ENCODE measurements at regions not wholly inside any gene's neighbourhood (a gene's known extent, or its start where the extent isn't known, plus 50 kb on each side); places are given as distances from the start of the nearest gene placed in this dataset.

DNA sequence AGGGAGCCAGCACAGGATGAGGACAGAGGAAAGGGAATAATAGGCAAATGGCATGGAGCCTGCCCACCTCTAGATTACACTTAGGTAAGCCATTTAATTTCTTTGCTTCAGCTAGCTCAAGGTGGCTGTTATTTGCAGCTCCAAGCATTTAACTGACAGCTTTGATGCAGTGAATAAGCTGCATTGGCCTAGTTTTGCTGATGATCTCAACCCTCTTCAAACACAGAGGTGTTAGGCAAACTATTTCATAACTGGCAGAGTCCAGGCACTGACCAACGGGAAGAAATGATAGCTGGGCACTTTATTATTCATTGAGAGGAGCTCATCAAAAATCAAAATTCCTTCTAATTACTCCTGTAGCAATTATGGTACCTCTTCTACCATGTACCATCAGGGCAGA lies 317.4 kb downstream of the BMPER start:
- TF ChIP-seq, protein P1, sequence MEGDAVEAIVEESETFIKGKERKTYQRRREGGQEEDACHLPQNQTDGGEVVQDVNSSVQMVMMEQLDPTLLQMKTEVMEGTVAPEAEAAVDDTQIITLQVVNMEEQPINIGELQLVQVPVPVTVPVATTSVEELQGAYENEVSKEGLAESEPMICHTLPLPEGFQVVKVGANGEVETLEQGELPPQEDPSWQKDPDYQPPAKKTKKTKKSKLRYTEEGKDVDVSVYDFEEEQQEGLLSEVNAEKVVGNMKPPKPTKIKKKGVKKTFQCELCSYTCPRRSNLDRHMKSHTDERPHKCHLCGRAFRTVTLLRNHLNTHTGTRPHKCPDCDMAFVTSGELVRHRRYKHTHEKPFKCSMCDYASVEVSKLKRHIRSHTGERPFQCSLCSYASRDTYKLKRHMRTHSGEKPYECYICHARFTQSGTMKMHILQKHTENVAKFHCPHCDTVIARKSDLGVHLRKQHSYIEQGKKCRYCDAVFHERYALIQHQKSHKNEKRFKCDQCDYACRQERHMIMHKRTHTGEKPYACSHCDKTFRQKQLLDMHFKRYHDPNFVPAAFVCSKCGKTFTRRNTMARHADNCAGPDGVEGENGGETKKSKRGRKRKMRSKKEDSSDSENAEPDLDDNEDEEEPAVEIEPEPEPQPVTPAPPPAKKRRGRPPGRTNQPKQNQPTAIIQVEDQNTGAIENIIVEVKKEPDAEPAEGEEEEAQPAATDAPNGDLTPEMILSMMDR (IDR thresholded peaks at IDR 0.05; ENCODE audit: insufficient read depth, low read depth, low read length): no peak
- TF ChIP-seq EZH2 (IDR thresholded peaks at IDR 0.05; ENCODE audit: insufficient read depth, low read length): no peak
